ENCODE measurements at regions not wholly inside any gene's neighbourhood (a gene's known extent, or its start where the extent isn't known, plus 50 kb on each side); places are given as distances from the start of the nearest gene placed in this dataset.

DNA sequence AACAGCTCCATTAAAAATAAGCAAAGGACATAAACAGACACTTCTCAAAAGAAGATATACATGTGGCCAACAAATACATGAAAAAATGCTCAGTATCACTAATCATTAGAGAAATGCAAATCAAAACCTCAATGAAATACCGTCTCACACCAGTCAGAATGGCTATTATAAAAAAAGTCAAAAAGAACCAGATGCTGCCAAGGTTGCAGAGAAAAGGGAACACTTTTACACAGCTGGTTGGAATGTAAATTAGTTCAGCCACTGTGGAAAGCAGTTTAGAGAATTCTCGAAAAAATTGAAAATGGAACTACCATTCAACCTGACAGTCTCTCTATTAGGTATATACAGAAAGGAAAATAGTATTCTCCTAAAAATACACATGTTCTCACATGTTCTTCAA is 102.4 kb upstream of the FIBIN start:
- TF ChIP-seq, protein P1, sequence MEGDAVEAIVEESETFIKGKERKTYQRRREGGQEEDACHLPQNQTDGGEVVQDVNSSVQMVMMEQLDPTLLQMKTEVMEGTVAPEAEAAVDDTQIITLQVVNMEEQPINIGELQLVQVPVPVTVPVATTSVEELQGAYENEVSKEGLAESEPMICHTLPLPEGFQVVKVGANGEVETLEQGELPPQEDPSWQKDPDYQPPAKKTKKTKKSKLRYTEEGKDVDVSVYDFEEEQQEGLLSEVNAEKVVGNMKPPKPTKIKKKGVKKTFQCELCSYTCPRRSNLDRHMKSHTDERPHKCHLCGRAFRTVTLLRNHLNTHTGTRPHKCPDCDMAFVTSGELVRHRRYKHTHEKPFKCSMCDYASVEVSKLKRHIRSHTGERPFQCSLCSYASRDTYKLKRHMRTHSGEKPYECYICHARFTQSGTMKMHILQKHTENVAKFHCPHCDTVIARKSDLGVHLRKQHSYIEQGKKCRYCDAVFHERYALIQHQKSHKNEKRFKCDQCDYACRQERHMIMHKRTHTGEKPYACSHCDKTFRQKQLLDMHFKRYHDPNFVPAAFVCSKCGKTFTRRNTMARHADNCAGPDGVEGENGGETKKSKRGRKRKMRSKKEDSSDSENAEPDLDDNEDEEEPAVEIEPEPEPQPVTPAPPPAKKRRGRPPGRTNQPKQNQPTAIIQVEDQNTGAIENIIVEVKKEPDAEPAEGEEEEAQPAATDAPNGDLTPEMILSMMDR (IDR thresholded peaks at IDR 0.05), result no peak
- TF ChIP-seq POLR2A (IDR thresholded peaks at IDR 0.05), result no peak

Measured in body of pancreas (tissue), 4 donors.